Vagina (tissue), 2 donors: ENCODE measurements at regions not wholly inside any gene's neighbourhood (a gene's known extent, or its start where the extent isn't known, plus 50 kb on each side); places are given as distances from the start of the nearest gene placed in this dataset.

Experiments
- POLR2A ChIP-seq, 2 donors: fragments of 450-650 bp; IDR thresholded peaks; one replicate each; pipeline ENCODE4 v1.6.1; 2017; ENCODE audit warnings: antibody characterized with exemption in 2 of 2, mild to moderate bottlenecking in 2 of 2, moderate library complexity in 2 of 2
- TF ChIP-seq, protein P1 (sequence below), 3 experiments: fragments of 450-650 bp in 2 of 3; fragments of 200-600 bp in 1 of 3; sonication (generic) in 1 of 3; IDR thresholded peaks; one replicate each; pipeline ENCODE4 v1.5.1; 2017 to 2019; ENCODE audit warnings: antibody characterized with exemption in 3 of 3, mild to moderate bottlenecking in 2 of 3, moderate library complexity in 2 of 3

DNA sequence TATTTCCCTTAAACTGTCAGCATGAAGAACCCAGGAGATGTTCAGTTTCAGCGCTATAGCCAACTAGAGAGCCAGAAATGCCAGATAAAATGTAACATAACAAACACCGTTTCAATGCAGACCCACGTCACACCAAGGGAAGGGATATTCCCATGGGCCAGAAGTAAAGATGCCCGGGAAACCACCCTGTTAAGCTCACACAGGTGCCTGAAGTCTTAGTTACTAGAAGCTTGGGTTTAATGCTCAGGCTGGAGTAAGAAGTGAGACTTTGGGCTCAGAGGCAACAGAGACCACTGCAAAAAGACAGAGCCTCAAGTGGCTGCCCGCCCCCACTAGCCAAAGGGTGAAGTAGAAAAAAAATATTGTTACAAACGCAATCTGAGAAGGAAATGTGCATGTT is 52.3 kb downstream of the SYNE3 start:
- TF ChIP-seq, protein P1, sequence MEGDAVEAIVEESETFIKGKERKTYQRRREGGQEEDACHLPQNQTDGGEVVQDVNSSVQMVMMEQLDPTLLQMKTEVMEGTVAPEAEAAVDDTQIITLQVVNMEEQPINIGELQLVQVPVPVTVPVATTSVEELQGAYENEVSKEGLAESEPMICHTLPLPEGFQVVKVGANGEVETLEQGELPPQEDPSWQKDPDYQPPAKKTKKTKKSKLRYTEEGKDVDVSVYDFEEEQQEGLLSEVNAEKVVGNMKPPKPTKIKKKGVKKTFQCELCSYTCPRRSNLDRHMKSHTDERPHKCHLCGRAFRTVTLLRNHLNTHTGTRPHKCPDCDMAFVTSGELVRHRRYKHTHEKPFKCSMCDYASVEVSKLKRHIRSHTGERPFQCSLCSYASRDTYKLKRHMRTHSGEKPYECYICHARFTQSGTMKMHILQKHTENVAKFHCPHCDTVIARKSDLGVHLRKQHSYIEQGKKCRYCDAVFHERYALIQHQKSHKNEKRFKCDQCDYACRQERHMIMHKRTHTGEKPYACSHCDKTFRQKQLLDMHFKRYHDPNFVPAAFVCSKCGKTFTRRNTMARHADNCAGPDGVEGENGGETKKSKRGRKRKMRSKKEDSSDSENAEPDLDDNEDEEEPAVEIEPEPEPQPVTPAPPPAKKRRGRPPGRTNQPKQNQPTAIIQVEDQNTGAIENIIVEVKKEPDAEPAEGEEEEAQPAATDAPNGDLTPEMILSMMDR (IDR thresholded peaks at IDR 0.05): no peak
- no peak for TF ChIP-seq POLR2A (IDR thresholded peaks at IDR 0.05)
